Amygdala (tissue), 56 donors: ENCODE measurements at regions not wholly inside any gene's neighbourhood (a gene's known extent, or its start where the extent isn't known, plus 50 kb on each side); places are given as distances from the start of the nearest gene placed in this dataset.

Source experiments
- DNase-seq, 56 donors: peaks; one replicate each; lab custom pipeline; 2025; lab: John Stamatoyannopoulos, UW

GRCh38 chr16:73161977-73162376 is 114.0 kb upstream of the ZFHX3 start:
- DNase-seq = no peak

GRCh38 chr16:73159296-73159695 is 111.4 kb upstream of the ZFHX3 start:
- DNase-seq = no peak

- DNase-seq = no peak
Observed at GRCh38 chr16:73157861-73158260, 109.9 kb upstream of the ZFHX3 start.

- peak in 31 of 56 donors; percentile 3 to 79 (median 25) for DNase-seq
Observed at GRCh38 chr16:73154063-73154870, 106.3 kb upstream of the ZFHX3 start.

GRCh38 chr16:73152386-73153125 is 104.6 kb upstream of the ZFHX3 start:
- no peak for DNase-seq

- no peak for DNase-seq
Observed at GRCh38 chr16:73151941-73152340, 104.0 kb upstream of the ZFHX3 start.

- DNase-seq = no peak
Observed at GRCh38 chr16:73151225-73151624, 103.3 kb upstream of the ZFHX3 start.

- no peak for DNase-seq
Observed at GRCh38 chr16:73150786-73151185, 102.9 kb upstream of the ZFHX3 start.

GRCh38 chr16:73149334-73149733 is 101.4 kb upstream of the ZFHX3 start:
- no peak for DNase-seq

- no peak for DNase-seq
Observed at GRCh38 chr16:73147958-73148357, 100.0 kb upstream of the ZFHX3 start.

- DNase-seq = no peak
Observed at GRCh38 chr16:73145166-73145880, 97.4 kb upstream of the ZFHX3 start.

GRCh38 chr16:73143576-73144422 is 95.9 kb upstream of the ZFHX3 start:
- DNase-seq = no peak

- DNase-seq = no peak
Observed at GRCh38 chr16:73143002-73143401, 95.1 kb upstream of the ZFHX3 start.

- no peak for DNase-seq
Observed at GRCh38 chr16:73142053-73142854, 94.3 kb upstream of the ZFHX3 start.

- no peak for DNase-seq
Observed at GRCh38 chr16:73140929-73141328, 93.0 kb upstream of the ZFHX3 start.

GRCh38 chr16:73131156-73131862 is 83.4 kb upstream of the ZFHX3 start:
- DNase-seq = no peak

GRCh38 chr16:73129455-73129854 is 81.5 kb upstream of the ZFHX3 start:
- DNase-seq = no peak

- peak in 4 of 56 donors; percentile 2 to 18 (median 6) for DNase-seq
Observed at GRCh38 chr16:73126525-73126853, 78.6 kb upstream of the ZFHX3 start.
